ENCODE measurements at regions not wholly inside any gene's neighbourhood (a gene's known extent, or its start where the extent isn't known, plus 50 kb on each side); places are given as distances from the start of the nearest gene placed in this dataset.

- TF ChIP-seq POLR2A (IDR thresholded peaks at IDR 0.05; ENCODE audit: low read depth, low read length), result no peak
- TF ChIP-seq CTCF (IDR thresholded peaks at IDR 0.05; ENCODE audit: extremely low read depth in 1 of 2, insufficient read depth in 1 of 2, low read depth in 1 of 2, low read length in 2 of 2), result no peak
- no peak for TF ChIP-seq POLR2AphosphoS5 (IDR thresholded peaks at IDR 0.05; ENCODE audit: insufficient read depth, low read depth, low read length)
- TF ChIP-seq EZH2 (IDR thresholded peaks at IDR 0.05; ENCODE audit: borderline replicate concordance, low read depth, low read length, severe bottlenecking), result no peak
- no peak for TF ChIP-seq JUN (IDR thresholded peaks at IDR 0.05; ENCODE audit: borderline replicate concordance, insufficient read depth, insufficient read length, low read depth)
- no peak for TF ChIP-seq MYC (IDR thresholded peaks at IDR 0.05; ENCODE audit: low read depth, low read length)
- TF ChIP-seq MAX (IDR thresholded peaks at IDR 0.05; ENCODE audit: insufficient read depth, insufficient read length), result no peak
- TF ChIP-seq FOS (IDR thresholded peaks at IDR 0.05; ENCODE audit: borderline replicate concordance, insufficient read depth, low read length), result no peak
These were observed 303.1 kb upstream of the RUNX1 start for GRCh38 chr21:35352066-35352770.

All from endothelial cell of umbilical vein (primary cell).